Activated CD4-positive, alpha-beta T cell treated with anti-CD3 and anti-CD28 coated beads for 24 hours (primary cell): ENCODE measurements at regions not wholly inside any gene's neighbourhood (a gene's known extent, or its start where the extent isn't known, plus 50 kb on each side); places are given as distances from the start of the nearest gene placed in this dataset.

ENCODE experiments used
- DNase-seq, 2 donors: peaks; one replicate each; pipeline ENCODE4 v3.0.0-alpha.2; 2020; ENCODE audit warnings: low read depth in 2 of 2

DNA sequence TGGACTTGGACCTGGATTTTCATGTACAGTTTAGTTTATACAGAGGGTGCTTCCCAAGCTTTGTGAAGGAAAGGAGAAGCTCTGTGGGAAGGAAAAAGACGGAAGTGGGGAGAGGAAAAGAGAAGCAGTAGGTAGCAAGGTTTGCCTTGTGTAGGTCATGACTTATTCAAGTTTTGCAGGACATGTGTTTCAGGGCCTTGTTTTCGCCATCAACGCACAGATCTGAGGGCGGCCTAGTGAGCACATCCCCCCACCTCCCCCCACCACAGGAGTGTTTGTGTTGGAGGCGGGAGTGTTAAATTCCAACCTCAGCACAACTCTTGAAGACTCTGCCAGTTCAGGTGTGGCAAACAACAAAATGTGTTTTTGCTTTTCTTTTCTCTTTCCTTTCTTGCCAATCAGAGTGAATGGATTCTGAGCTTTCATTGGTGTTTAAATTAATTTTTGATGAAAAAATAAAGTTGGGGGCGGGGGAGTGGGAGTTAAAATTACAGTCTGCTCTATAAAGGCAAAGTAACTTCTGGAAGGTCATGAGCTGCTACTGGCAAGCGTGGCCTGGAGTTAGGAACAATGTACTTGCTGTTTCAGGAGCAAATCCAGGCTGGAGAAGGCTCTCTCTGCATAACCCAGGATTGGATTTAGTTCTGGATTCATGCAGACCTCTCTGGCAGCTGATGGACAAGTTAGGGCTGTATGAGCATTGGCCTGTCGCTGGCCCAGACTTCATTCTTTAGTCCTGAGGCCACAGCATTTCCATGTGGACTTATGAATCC lies 338.5 kb downstream of the CD83 start:
- no peak for DNase-seq

DNA sequence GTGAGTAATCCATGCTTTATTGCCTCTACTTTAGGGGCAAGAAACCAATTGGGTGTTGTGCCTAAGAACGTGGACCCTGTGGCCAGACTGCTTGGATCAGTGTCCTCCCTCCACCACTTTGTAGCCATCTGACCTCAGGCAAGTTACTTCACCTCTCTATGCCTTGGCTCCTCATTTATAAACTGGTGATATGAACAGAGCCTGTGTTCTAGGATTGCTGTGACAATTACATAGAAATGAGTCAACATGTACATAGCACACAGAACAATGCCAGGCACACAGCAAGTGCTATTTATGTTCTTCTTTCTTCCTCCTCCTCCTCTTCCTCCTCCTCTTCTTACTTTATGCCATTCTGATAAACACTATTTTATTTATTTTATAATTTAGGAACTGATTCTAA lies 339.4 kb downstream of the CD83 start:
- no peak for DNase-seq

DNA sequence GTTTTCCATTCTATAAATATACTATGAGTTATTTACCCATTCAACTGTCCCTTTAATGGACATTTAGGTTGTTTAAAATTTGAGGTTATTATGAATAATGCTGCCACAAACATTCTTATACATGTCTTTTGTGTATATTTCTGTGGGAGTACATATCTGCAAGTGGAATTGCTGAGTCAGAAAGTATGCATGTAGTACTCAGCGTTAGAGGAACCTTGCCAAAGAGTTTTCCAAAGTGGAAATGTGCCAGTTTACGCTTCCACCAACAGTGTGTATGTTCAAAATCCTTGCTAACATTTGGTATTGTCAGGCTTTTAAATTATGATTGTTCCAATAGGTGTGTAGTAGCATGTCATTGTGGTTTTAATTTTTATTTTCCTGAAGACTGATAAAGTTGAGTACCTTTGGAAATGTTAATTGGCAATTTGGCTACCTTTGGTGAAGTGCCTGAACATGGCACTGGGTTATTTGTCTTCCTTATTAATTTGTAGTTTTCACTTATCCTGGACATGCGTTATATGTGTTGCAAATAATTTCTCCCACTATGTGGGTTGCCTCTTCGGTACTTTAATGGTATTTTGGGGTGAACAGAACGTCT lies 341.2 kb downstream of the CD83 start:
- DNase-seq = no peak

DNA sequence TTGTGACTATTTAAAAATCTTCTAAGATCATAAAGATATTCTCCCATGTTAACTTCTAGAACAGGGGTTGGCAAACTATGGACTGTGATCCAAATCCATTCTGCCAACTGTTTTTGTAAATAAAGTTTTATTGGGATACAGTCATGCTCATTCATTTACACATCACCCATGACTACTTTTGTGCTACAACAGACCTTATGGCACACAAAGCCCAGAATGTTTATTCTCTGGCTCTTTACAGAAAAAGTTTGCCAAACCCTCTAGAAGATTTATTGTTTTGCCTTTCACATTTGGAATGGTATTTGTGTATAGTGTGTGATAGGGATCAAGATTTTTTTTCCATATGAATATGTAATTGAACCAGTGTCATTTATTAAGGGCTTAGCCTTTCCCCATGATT lies 341.7 kb downstream of the CD83 start:
- no peak for DNase-seq

DNA sequence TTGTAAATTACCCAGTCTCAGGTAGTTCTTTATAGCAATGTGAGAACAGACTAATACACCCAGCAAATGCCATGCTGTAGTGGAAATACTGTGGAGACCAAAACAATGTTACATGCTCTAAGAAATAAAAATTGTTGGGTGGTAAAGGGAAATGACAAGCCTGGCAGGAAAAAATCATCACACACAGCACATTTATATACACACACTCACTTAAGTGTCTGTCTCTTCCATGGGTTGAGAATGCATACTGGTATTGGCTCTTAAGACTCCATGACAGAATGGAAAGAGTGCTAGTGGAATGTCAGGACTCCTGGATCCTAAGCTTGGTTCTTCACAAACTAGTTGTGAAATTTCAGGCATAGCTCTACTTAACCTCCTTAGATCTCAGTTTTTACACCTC lies 343.0 kb downstream of the CD83 start:
- no peak for DNase-seq

DNA sequence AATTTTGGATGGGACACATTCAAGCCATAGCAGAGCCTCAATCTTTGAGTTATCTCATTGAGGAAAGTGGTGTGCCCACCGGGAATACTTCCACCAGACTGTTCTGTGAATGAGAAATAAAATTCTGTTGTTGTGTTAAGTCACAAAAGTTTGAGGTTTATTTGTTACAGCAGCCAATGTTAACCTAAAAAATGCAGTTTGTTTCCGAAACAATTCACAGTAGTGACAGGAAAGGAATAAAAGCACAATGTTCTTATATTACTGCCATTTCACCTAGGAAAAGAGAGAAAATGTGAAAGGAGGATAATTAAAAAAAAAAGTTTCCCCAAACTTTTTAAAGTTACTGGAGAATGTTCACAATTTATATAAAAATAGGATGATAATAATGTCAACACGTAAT lies 344.6 kb downstream of the CD83 start:
- DNase-seq = no peak

DNA sequence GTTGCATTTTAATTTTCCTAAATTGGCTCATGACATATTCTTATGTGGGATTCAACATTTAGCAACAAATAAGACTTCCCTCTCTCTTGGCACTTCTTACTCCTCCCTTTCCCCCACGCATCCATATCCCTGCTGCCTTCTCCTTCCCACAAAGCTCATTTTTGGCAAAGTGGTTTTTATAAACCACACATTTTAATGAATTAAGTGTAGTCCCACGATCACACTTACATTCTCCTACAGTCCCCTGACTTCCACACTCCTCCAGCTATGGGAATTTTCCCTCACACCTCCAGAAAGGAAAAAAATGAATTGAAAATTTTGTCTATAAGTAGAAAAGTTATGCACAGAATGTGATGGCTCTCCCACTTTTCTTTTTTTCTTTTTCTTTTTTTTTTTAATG lies 345.0 kb downstream of the CD83 start:
- DNase-seq = no peak

DNA sequence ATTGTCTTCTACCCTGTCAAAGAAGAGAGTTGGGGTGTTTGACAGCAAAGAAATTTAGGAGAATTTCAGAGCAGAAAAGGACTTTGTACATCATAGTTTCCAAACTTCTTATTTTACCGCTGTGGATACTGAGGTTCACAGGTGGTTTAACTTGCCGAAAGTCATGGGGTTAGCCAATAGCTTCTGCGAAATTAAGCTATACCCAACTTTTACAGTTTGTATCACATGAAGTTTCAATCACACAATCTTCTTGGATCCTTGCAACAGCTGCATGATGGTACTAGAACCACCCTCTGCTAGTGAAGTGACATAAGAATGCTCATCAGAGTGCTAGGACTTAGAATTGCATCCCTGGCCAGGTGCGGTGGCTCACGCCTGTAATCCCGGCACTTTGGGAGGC lies 345.5 kb downstream of the CD83 start:
- no peak for DNase-seq

DNA sequence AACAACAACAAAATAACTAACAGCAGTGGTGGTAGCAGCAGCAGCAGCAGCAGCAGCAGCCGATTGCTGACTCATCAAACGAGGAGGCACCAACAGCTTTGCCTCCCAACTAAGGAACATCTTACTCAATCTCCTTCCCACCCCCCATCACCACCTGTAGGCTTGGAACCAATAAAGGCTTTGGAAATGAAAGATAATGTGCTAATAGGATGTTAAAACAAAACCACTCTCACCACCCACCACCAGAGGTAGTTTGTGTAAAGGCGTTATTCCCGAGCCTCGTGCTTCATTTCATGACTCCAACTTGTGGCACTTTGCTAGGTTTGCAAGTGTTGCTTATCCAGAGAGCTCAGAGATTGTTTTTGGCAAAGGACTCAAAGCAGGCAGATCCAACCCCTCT lies 346.5 kb downstream of the CD83 start:
- DNase-seq = no peak

DNA sequence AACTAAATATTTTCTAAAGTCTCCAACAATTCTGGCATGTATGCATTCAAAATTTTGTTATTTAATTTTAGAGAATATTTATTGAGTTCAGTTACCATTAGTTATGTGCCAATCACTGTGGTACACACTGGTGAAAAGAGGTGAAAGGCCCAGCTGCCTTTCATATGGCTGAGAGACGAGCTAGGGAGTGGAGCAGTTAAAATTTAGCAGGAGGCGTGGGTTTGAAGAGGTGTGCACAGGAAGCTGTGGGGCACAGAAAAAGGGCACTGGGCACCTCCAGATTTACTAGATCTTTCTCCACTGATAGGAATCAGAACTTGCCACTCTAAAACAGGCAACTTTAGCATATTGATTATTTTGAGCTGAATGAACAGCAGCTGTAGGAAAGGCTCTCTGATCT lies 347.1 kb downstream of the CD83 start:
- DNase-seq = no peak

DNA sequence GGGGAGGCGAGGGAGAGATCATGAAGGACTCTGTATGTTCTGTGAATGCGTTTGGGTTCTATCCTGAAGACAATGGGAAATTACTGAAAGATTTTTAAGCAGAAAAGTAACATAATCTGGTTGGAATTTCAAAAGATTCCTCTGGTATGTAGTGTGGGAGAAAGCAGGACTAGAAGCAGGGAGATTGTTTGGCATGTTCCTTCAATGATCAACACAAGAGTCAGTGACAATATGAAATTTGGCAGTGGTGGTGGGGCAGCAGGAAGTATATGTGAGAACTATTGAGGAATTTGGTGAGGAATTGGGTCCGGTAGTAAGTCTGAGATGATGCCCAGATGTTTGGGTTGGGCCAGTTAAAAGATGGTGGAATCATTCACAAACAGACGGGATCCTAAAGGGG lies 348.7 kb downstream of the CD83 start:
- no peak for DNase-seq

DNA sequence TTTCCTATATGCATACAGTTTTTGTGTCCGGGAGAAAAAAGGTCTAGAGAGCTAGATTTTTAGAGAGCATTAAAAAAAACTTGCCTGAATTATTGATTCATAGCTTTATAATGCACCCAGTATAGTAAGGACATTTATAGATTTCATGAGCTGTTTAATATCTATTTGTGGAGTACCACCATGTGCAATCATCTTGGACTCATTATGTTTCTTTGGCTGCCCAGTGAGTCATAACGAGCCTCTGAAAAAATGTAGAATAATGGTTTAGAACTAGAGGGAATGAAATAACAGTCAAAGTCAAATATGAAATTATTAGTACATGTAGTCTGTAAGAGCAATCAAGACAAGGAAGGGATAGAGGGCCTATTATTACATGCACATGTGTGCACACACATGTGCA lies 350.0 kb downstream of the CD83 start:
- no peak for DNase-seq

DNA sequence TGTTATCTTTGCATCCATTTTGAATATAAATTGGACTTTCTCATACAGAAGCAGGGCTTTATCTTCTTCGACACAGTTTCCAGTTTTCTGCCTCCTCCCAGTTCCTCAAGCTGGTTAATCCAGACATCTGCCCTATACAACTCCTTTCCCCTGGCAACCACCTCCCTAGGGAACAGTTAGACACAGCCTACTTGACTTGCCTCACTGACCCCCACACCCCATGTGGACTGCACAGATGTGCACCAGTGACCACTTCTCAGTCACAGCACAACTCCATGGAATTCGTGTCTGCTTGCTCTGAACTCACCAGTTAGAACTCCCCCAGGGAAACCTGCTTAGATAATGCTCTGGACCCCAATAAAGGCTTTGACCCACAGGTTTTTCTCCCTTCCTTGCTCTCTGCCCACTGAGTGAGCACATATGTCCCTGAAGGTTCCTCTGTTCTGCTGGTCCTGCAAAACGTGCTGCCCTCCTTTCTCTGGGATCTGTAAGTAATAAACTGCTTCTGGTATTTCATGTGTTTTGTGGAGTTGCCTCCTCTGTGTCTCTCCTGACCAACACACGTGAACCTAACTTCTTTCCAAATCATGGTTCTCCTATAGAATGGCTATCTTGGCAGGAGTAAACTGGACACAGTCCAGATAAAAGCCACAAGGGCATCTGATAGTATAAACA lies 351.2 kb downstream of the CD83 start:
- no peak for DNase-seq

DNA sequence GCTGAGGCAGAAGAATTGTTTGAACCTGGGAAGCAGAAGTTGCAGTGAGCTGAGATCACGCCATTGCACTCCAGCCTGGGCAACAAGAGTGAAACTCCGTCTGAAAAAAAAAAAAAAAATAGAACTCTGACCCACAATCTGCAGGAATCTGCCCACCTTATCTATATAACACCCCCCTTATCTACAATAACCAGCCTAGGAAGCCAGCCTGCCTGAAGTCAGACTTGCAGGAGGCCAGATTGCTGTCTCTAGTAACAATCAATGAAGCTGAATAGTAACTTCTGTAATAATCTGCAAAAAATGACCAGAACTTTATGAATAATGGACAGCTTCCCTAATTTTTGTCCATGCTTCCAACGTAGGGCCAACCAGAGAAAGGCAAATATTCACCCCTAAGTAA lies 352.5 kb downstream of the CD83 start:
- DNase-seq = no peak

DNA sequence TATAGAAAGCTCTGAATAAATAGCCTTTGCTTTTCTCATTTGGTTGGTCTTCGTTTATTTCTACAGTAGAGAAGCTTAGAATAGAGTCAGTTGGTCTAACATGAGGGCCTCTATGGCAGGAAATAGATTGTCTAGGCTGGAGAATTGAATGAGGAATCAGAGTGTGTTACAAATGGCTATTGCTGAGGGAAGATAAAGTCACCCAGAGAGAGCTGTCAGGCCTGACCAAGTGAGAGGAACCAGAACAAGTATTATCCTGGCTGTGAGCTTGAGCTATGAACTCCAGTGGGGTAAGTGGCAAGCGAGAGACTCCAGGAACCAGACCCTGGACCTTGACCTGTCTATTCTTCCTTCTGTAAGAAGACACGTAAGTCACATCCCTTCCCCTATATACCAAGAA lies 353.1 kb downstream of the CD83 start:
- no peak for DNase-seq

DNA sequence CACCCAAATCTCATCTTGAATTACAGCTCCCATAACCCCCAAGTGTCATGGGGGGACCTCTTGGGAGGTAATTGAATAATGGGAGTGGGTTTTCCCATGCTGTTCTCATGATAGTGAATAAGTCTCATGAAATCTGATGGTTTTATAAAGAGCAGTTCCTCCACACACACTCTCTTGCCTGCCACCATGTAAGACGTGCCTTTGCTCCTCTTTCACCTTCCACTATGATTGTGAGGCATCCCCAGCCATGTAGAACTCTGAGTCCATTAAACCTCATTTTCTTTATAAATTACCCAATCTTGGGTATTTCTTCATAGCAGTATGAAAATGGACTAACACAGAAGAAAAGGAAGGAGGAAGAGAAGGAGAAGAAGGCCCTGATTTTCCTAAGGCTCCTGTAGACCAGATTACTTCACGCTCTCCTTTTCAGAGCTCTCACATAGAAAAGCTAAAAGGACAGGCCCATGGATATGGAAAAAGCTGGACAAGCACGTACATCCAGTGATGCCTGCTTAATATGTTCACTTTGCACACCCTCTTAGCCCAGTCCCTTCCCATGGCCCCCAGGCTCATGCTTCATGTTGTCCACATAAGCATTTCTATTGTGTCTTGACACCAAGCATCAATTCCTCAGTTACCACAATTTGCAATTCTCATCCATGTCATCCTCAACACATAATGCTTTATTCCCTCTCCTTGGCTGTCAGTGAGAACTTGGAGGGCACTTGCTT lies 354.8 kb downstream of the CD83 start:
- DNase-seq = no peak

DNA sequence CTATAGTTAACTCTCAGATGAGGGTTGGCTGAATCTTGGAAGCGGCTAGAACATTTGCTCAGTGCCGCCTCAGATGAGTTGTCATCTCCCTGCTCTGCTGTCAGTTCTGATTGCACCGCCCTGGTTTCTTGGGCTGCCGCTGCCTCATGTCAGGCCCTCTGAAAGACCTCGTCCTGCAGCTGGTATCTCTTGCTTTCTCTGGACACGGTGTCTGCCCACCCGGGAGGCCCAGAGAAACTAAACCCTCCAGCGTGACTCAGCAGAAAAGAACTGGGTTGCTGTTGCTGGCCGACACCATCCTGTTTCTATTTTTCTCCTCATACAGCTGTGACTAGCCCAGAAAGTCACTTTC lies 355.4 kb downstream of the CD83 start:
- DNase-seq = no peak

DNA sequence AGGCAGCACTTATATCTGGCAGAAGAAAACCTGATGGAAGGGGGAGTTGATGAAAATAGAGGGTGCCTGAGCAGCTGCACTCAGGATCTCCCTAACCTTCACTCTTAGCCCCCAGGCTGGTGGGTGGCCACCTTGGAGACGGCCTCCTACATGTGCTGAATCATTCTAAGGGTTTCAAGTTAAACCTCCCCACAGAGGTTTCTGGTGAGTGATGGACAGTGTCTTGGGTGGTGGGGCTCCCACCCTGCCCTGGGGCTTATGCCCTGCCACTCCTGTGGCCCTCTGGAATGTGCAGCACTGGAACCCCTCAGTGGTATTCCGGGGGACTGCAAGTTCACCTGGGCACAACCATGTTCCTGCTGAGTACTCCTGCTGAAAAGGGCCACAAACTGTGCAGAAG lies 357.2 kb downstream of the CD83 start:
- no peak for DNase-seq

DNA sequence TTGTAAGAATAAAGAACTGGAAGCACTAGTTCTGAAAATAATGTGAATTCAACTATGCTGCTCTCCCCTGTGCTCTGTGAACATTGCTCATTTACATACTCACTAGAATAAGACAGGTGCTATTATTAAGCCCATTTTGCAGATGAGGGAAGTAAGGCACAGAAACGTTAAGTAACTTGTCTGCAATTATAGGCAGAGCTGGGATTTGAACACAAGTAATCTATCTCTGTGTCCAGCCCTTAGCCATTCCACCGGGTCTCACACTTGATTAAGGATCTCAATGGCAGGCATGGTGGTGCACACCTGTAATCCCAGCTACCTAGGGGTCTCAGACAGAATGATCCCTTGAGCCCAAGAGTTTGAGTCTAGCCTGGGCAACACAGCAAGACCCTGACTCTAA lies 357.7 kb downstream of the CD83 start:
- DNase-seq = no peak

DNA sequence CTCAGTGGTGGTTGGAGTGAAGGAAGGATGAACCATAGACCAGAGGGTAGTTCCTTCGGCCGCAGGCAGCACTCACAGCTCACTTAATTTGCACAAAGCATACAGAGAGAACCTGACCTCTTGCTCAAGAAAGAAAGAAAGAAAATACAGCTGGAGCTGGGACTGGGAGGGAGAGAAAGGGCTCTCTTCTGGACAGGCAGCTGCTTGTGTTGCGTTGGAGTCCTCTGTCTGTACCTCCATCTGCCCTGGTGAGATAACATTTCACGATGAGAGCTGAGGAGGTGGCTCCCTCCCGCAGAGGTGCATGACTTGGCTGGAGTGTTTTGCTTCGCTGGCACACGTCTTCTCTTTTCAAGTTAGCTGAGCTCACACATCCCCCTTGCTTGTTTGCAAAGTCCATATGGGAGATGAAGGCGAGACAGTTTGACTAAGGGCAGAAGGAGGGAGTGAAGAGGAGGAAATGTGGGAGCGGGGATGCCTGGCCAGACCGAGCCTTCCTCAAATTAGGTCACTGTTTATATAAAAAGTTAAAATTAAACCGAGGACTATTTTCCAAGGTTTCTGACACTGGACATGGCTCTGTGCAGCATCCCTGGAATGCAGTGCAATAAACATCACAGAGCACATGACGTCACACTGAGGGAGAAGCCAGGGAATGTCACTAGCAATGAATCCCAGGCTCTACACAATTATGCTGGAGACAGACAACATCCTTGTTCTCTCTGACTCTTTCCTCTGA lies 359.4 kb downstream of the CD83 start:
- no peak for DNase-seq

DNA sequence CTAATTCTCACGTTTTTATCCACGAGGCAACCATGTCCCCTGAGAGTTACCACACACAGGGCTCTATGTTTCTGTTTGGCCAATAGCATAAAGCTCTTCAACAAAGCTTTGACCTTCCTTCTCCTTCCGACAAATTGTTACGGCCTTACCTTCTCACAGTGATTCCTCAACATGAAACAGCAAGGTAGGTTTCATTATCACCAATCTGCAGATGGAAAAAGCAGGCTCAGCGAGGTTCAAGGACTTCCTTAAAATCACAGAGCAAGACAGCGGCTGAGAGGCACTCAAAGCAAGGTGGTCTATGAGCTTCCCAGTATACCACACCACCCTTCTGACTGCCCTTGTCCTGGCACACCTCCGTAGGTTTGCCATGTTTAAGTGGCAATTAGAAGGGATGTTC lies 360.0 kb downstream of the CD83 start:
- DNase-seq = no peak
